HEK293 (cell line): ENCODE measurements at regions not wholly inside any gene's neighbourhood (a gene's known extent, or its start where the extent isn't known, plus 50 kb on each side); places are given as distances from the start of the nearest gene placed in this dataset.

Experiments used
- CTCF ChIA-PET: fragments of 350-600 bp; formaldehyde crosslinking; extraction: SDS; loops from one replicate; lab custom pipeline; 2021; ENCODE audit warnings: antibody characterized with exemption; lab: Yijun Ruan, JAX
- POLR2A ChIA-PET: fragments of 300-600 bp; formaldehyde crosslinking; extraction: SDS; loops from one replicate; lab custom pipeline; 2020; ENCODE audit warnings: antibody characterized with exemption, inconsistent platforms; lab: Yijun Ruan, JAX
- H3K27ac ChIP-seq: fragments of 200-500 bp; sonication (Bioruptor generic); 2 replicates; pipeline ENCODE4 v1.5.1; 2014; ENCODE audit warnings: low read depth, low read length, control low read depth, inconsistent platforms; ENCODE audit errors: extremely low read depth
- H3K36me3 ChIP-seq, 2 experiments: fragments of 200-500 bp in 1 of 2; sonication (Bioruptor generic) in 1 of 2; 1 replicate in 1 of 2; 2 replicates in 1 of 2; pipeline ENCODE4 v1.5.1; 2014 to 2017; ENCODE audit warnings: inconsistent platforms in 2 of 2, low read length in 2 of 2; ENCODE audit not compliant: control insufficient read depth in 2 of 2, insufficient read depth in 1 of 2
- H3K4me1 ChIP-seq: fragments of 200-500 bp; sonication (Bioruptor generic); 2 replicates; pipeline ENCODE4 v1.5.1; 2014; ENCODE audit warnings: mild to moderate bottlenecking, low read length, inconsistent platforms; ENCODE audit not compliant: control insufficient read depth, insufficient read depth
- H3K4me3 ChIP-seq: 2 replicates; pipeline ENCODE4 v1.5.1; 2011; ENCODE audit warnings: low read depth, mild to moderate bottlenecking, control low read depth, low read length, moderate library complexity
- H3K9me3 ChIP-seq: fragments of 200-500 bp; sonication (Bioruptor generic); 2 replicates; pipeline ENCODE4 v1.5.1; 2014; ENCODE audit warnings: low read depth, low read length, inconsistent platforms; ENCODE audit not compliant: control insufficient read depth, insufficient read depth
- KLF16 ChIP-seq: fragments of 450-650 bp; formaldehyde crosslinking; IDR thresholded peaks from 2 replicates; pipeline ENCODE4 v1.5.1; 2017; ENCODE audit warnings: missing biosample characterization, missing genetic modification characterization
- RBAK ChIP-seq: fragments of 450-650 bp; formaldehyde crosslinking; IDR thresholded peaks from 2 replicates; pipeline ENCODE4 v1.5.1; 2016; ENCODE audit warnings: missing biosample characterization, missing genetic modification characterization
- ZBTB1 ChIP-seq: fragments of 450-650 bp; formaldehyde crosslinking; IDR thresholded peaks from 2 replicates; pipeline ENCODE4 v1.5.1; 2016; ENCODE audit warnings: missing biosample characterization, missing genetic modification characterization
- ZBTB10 ChIP-seq: fragments of 450-650 bp; formaldehyde crosslinking; IDR thresholded peaks from 2 replicates; pipeline ENCODE4 v1.5.1; 2016; ENCODE audit warnings: missing biosample characterization, missing genetic modification characterization
- ZBTB6 ChIP-seq: fragments of 450-650 bp; formaldehyde crosslinking; IDR thresholded peaks from 2 replicates; pipeline ENCODE4 v1.5.1; 2017; ENCODE audit warnings: missing biosample characterization, missing genetic modification characterization
- ZEB2 ChIP-seq: fragments of 450-650 bp; formaldehyde crosslinking; IDR thresholded peaks from 2 replicates; pipeline ENCODE4 v1.5.1; 2016; ENCODE audit warnings: missing biosample characterization, missing genetic modification characterization
- ZNF155 ChIP-seq: fragments of 450-650 bp; formaldehyde crosslinking; IDR thresholded peaks from 2 replicates; pipeline ENCODE4 v1.5.1; 2016; ENCODE audit warnings: missing biosample characterization, missing genetic modification characterization
- ZNF184 ChIP-seq: fragments of 450-650 bp; IDR thresholded peaks from 2 replicates; pipeline ENCODE4 v1.5.1; 2018; ENCODE audit warnings: missing biosample characterization, mild to moderate bottlenecking, missing genetic modification characterization
- ZNF223 ChIP-seq: fragments of 450-650 bp; formaldehyde crosslinking; IDR thresholded peaks from 2 replicates; pipeline ENCODE4 v1.5.1; 2016; ENCODE audit warnings: missing biosample characterization, missing genetic modification characterization
- ZNF248 ChIP-seq: fragments of 450-650 bp; formaldehyde crosslinking; IDR thresholded peaks from 2 replicates; pipeline ENCODE4 v1.5.1; 2017; ENCODE audit warnings: missing biosample characterization, missing genetic modification characterization
- ZNF423 ChIP-seq: fragments of 450-650 bp; formaldehyde crosslinking; IDR thresholded peaks from 2 replicates; pipeline ENCODE4 v1.5.1; 2016; ENCODE audit warnings: missing biosample characterization, missing genetic modification characterization
- ZNF426 ChIP-seq: fragments of 450-650 bp; formaldehyde crosslinking; IDR thresholded peaks from 2 replicates; pipeline ENCODE4 v1.5.1; 2017; ENCODE audit warnings: missing biosample characterization, missing genetic modification characterization, mild to moderate bottlenecking, inconsistent platforms, moderate library complexity
- ZNF473 ChIP-seq: fragments of 450-650 bp; formaldehyde crosslinking; IDR thresholded peaks from 2 replicates; pipeline ENCODE4 v1.5.1; 2017; ENCODE audit warnings: missing biosample characterization, missing genetic modification characterization
- ZNF558 ChIP-seq: fragments of 450-650 bp; formaldehyde crosslinking; IDR thresholded peaks from 2 replicates; pipeline ENCODE4 v1.5.1; 2016; ENCODE audit warnings: missing biosample characterization, missing genetic modification characterization
- ZNF571 ChIP-seq: fragments of 450-650 bp; formaldehyde crosslinking; IDR thresholded peaks from 2 replicates; pipeline ENCODE4 v1.5.0; 2017; ENCODE audit warnings: missing biosample characterization, missing genetic modification characterization
- ZNF585B ChIP-seq: fragments of 450-650 bp; formaldehyde crosslinking; IDR thresholded peaks from 2 replicates; pipeline ENCODE4 v1.5.1; 2016; ENCODE audit warnings: missing biosample characterization, missing genetic modification characterization
- ZNF654 ChIP-seq: fragments of 450-650 bp; formaldehyde crosslinking; IDR thresholded peaks from 2 replicates; pipeline ENCODE4 v1.5.1; 2016; ENCODE audit warnings: low read depth, missing biosample characterization, missing genetic modification characterization
- ZNF658 ChIP-seq: fragments of 450-650 bp; formaldehyde crosslinking; IDR thresholded peaks from 2 replicates; pipeline ENCODE4; 2016; ENCODE audit warnings: missing biosample characterization, missing genetic modification characterization
- ZNF776 ChIP-seq: fragments of 450-650 bp; formaldehyde crosslinking; IDR thresholded peaks from 2 replicates; pipeline ENCODE4 v1.5.0; 2017; ENCODE audit warnings: missing biosample characterization, missing genetic modification characterization, borderline replicate concordance
- ZNF785 ChIP-seq: fragments of 450-650 bp; formaldehyde crosslinking; IDR thresholded peaks from 2 replicates; pipeline ENCODE4 v1.5.1; 2016; ENCODE audit warnings: missing biosample characterization, missing genetic modification characterization
- TF ChIP-seq, protein P1 (sequence below): fragments of 450-650 bp; formaldehyde crosslinking; IDR thresholded peaks from 2 replicates; pipeline ENCODE4 v1.5.1; 2016; ENCODE audit warnings: missing biosample characterization, missing genetic modification characterization

DNA sequence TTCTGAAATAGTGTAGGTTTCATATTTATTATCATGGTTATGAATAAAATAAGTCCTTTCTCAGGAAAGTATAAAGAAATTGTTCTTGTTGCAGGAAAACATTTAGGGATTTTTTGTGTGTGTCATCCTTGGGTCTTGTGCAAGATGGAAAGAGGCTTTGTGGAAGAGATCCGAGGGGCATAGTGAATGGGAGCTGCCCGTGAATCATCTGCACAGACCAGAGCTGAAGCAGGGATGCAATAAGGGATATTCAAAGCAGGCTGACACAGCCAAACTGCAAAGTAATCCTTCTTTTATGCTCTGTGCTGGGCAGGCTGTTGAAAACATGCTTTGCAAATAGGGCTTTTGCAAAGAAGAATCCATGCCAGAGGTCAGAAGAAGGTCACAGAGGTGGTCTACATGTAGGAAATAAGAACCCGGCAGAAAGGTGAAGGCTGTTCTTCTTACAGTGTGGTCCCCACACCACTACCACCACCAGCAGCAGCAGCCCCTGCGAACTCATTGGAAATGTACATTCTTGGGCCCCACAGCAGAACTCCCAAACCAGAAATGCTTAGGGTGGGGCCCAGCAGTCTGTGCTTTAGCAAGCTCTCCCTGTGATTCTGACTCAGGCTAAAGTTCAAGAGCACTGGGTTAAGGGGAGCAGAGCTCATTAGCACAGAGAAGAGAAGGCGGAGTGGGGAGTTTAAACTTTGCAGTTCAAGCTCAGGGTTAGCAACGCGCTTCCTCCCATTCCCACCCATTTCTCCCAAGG lies 237.6 kb downstream of the QKI start:
- Histone ChIP-seq H3K4me1 (no peaks in the 10 kb centered on the region), H3K27ac (no peak overlapping the region), H3K36me3 (no peaks in the 10 kb centered on the region), H3K9me3 (no peaks in the 10 kb centered on the region), H3K4me3 (no peak overlapping the region)
- POLR2A ChIA-PET: no interaction called here
- CTCF ChIA-PET: interaction anchor here (0.6 to 1.2 kb wide), 2 partner anchors 8 to 18 kb away, joined by 3 read pairs; no protein-coding TSS in a partner anchor
- TF ChIP-seq ZBTB1 (tag by site-specific recombination) (no peak), ZNF423 (tag by site-specific recombination) (no peak), RBAK (tag by site-specific recombination) (no peak), ZNF658 (no peak), KLF16 (tag by site-specific recombination) (no peak), ZNF654 (no peak), ZNF426 (tag by site-specific recombination) (no peak), ZNF785 (tag by site-specific recombination) (no peak), ZNF473 (tag by site-specific recombination) (no peak)
- TF ChIP-seq, protein P1, sequence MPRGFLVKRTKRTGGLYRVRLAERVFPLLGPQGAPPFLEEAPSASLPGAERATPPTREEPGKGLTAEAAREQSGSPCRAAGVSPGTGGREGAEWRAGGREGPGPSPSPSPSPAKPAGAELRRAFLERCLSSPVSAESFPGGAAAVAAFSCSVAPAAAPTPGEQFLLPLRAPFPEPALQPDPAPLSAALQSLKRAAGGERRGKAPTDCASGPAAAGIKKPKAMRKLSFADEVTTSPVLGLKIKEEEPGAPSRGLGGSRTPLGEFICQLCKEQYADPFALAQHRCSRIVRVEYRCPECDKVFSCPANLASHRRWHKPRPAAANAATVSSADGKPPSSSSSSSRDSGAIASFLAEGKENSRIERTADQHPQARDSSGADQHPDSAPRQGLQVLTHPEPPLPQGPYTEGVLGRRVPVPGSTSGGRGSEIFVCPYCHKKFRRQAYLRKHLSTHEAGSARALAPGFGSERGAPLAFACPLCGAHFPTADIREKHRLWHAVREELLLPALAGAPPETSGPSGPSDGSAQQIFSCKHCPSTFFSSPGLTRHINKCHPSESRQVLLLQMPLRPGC (tag by site-specific recombination): no peak
- TF ChIP-seq, all 188 proteins: peak for 0

DNA sequence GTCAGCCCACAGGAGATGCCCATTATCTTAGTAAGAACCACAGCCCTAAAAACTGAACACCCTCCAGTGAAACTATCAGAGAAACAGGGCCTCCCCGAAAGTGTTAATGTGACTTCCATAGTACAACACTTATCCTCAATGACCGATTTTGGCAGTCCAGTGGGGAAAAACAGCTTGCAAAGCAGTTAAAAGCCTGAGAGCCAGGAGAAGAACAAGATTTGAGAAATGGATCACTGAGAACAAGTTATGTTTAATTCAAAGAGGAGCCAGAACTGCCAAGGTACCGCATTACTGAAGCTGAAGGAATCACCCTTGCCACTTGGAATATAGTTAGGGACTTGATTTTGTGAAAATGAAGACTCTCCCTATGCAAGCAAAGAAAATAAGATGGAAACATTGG lies 236.9 kb downstream of the QKI start:
- Histone ChIP-seq H3K9me3 (no peaks in the 10 kb centered on the region), H3K4me1 (no peaks in the 10 kb centered on the region), H3K27ac (no peak overlapping the region), H3K4me3 (no peak overlapping the region), H3K36me3 (no peaks in the 10 kb centered on the region)
- ChIA-PET CTCF (interaction anchor here (1.2 kb wide), 1 partner anchor 17 kb away, joined by 3 read pairs; no protein-coding TSS in a partner anchor), POLR2A (no interaction called here)
- no peak for TF ChIP-seq ZNF558 (tag by site-specific recombination)
- no peak for TF ChIP-seq ZEB2 (tag by site-specific recombination)
- TF ChIP-seq ZNF155 (tag by site-specific recombination): no peak
- no peak for TF ChIP-seq ZNF223 (tag by site-specific recombination)
- no peak for TF ChIP-seq ZBTB6 (tag by site-specific recombination)
- no peak for TF ChIP-seq ZNF184
- TF ChIP-seq ZBTB10 (tag by site-specific recombination): no peak
- no peak for TF ChIP-seq ZNF585B (tag by site-specific recombination)
- no peak for TF ChIP-seq ZNF473 (tag by site-specific recombination)
- no peak for TF ChIP-seq ZNF776 (tag by site-specific recombination)
- no peak for TF ChIP-seq ZNF571 (tag by site-specific recombination)
- TF ChIP-seq ZNF248 (tag by site-specific recombination): no peak
